DND-41 (cell line): ENCODE measurements at regions not wholly inside any gene's neighbourhood (a gene's known extent, or its start where the extent isn't known, plus 50 kb on each side); places are given as distances from the start of the nearest gene placed in this dataset.

Experiments used
- CTCF ChIP-seq: IDR thresholded peaks from 2 replicates; pipeline ENCODE4 v1.5.1; 2012; ENCODE audit warnings: borderline replicate concordance, low read length, moderate library complexity, mild to moderate bottlenecking; ENCODE audit not compliant: poor library complexity, severe bottlenecking; ENCODE audit errors: extremely low read depth
- EZH2 ChIP-seq: IDR thresholded peaks from 3 replicates; pipeline ENCODE4 v1.6.1; 2012; ENCODE audit warnings: borderline replicate concordance, low read depth, mild to moderate bottlenecking, moderate library complexity, low read length, inconsistent platforms; ENCODE audit not compliant: severe bottlenecking

- TF ChIP-seq EZH2 (no peak), CTCF (no peak)
These were observed 147.3 kb upstream of the FOXF1 start for GRCh38 chr16:86363057-86363490.
